GM06990 (cell line): ENCODE measurements at regions not wholly inside any gene's neighbourhood (a gene's known extent, or its start where the extent isn't known, plus 50 kb on each side); places are given as distances from the start of the nearest gene placed in this dataset.

ENCODE experiments used
- DNase-seq: peaks from one replicate; pipeline ENCODE4 v3.0.0-alpha.2; 2011; ENCODE audit not compliant: insufficient read length; ENCODE audit errors: extremely low read depth
- H3K27me3 ChIP-seq: replicated peaks from 2 replicates; pipeline ENCODE4 v1.6.0; 2011; ENCODE audit warnings: low read length; ENCODE audit not compliant: control insufficient read depth, insufficient read depth
- H3K36me3 ChIP-seq: 2 replicates; pipeline ENCODE4 v1.5.1; 2011; ENCODE audit warnings: low read length; ENCODE audit not compliant: control insufficient read depth, insufficient read depth
- H3K4me3 ChIP-seq: replicated peaks from 2 replicates; pipeline ENCODE4 v1.5.1; 2011; ENCODE audit warnings: low read depth, mild to moderate bottlenecking, control low read depth, low read length
- TF ChIP-seq, protein P1 (sequence below): IDR thresholded peaks from 2 replicates; pipeline ENCODE4 v1.5.1; 2011; ENCODE audit warnings: low read length, control low read depth, mild to moderate bottlenecking, inconsistent platforms; ENCODE audit not compliant: insufficient read depth, poor library complexity, severe bottlenecking

DNA sequence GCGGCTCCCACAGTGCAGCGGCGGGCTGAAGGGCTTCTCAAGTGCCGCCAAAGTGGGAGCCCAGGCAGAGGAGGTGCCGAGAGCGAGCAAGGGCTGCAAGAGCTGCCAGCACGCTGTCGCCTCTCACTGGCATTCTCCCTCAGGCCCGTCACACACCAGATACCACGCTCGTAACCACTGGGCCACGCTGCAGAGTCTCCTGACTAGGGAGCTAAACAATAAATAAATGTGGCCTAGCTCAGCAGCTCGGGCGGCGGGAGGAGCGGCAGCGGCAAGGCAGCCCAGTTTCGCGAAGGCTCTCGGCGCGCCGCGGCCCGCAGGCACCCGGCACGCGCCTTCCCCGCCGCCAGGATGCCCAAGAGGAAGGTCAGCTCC, 55.9 kb upstream of the FAM174B start:
- H3K36me3 ChIP-seq, result no peaks in the 10 kb centered on the region
- no peak for DNase-seq
- H3K27me3 ChIP-seq, result no peaks in the 10 kb centered on the region
- TF ChIP-seq, protein P1, sequence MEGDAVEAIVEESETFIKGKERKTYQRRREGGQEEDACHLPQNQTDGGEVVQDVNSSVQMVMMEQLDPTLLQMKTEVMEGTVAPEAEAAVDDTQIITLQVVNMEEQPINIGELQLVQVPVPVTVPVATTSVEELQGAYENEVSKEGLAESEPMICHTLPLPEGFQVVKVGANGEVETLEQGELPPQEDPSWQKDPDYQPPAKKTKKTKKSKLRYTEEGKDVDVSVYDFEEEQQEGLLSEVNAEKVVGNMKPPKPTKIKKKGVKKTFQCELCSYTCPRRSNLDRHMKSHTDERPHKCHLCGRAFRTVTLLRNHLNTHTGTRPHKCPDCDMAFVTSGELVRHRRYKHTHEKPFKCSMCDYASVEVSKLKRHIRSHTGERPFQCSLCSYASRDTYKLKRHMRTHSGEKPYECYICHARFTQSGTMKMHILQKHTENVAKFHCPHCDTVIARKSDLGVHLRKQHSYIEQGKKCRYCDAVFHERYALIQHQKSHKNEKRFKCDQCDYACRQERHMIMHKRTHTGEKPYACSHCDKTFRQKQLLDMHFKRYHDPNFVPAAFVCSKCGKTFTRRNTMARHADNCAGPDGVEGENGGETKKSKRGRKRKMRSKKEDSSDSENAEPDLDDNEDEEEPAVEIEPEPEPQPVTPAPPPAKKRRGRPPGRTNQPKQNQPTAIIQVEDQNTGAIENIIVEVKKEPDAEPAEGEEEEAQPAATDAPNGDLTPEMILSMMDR, result no peak
- no peak overlapping the region for H3K4me3 ChIP-seq

DNA sequence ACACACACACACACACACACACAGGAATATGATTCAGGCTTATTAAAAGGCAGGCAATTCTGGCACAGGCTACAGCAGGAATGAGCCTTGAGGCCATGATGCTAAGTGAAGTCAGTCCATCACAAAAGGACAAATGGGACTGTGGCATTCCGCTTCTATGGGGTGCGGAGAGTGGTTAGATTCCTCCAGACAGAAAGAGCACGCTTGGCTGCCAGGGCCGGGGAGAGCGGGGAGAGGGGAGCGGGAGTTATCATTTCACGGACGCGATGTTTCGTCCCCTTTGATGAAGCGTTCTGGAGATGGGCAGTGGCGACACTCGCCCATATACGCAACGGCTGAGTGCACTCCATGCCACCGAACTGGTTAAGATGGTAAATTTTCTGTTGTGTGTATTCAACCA, 58.5 kb upstream of the FAM174B start:
- DNase-seq, result peak; percentile 18
- Histone ChIP-seq H3K27me3 (no peaks in the 10 kb centered on the region), H3K36me3 (no peaks in the 10 kb centered on the region), H3K4me3 (peak overlapping the region; percentile 69)
- TF ChIP-seq, protein P1, result no peak

GRCh38 chr15:92714477-92715401, 59.2 kb upstream of the FAM174B start:
- H3K36me3 ChIP-seq, result no peaks in the 10 kb centered on the region
- H3K4me3 ChIP-seq, result peak overlapping the region; percentile 69
- H3K27me3 ChIP-seq, result no peaks in the 10 kb centered on the region
- DNase-seq, result peak; percentile 62
- TF ChIP-seq, protein P1, result peak; percentile 85

- H3K36me3 ChIP-seq, result no peaks in the 10 kb centered on the region
- TF ChIP-seq, protein P1, result no peak
- DNase-seq, result no peak
- H3K27me3 ChIP-seq, result no peaks in the 10 kb centered on the region
- H3K4me3 ChIP-seq, result no peak overlapping the region
These were observed 60.2 kb upstream of the FAM174B start for GRCh38 chr15:92715758-92716157.

GRCh38 chr15:92719021-92719420, 63.4 kb upstream of the FAM174B start:
- Histone ChIP-seq H3K4me3 (no peak overlapping the region), H3K36me3 (no peaks in the 10 kb centered on the region), H3K27me3 (no peaks in the 10 kb centered on the region)
- TF ChIP-seq, protein P1, result no peak
- no peak for DNase-seq
